Left lung (tissue), 4 donors: ENCODE measurements at regions not wholly inside any gene's neighbourhood (a gene's known extent, or its start where the extent isn't known, plus 50 kb on each side); places are given as distances from the start of the nearest gene placed in this dataset.

Source experiments
- ATAC-seq: fragments of 200-7000 bp; cut with Tn5 transposase; one replicate; pipeline ENCODE4 v1.9.1; 2020; ENCODE audit warnings: moderate library complexity
- DNase-seq, 4 donors: peaks; one replicate each; pipeline ENCODE4 v3.0.0-alpha.2; 2013 to 2020
- H3K27ac ChIP-seq, 2 donors: fragments of 200-600 bp; sonication (generic) in 1 of 2; one replicate each; pipeline versions ENCODE4 v1.5.0 to v1.8.0; 2020 to 2021
- H3K27me3 ChIP-seq, 2 donors: fragments of 200-600 bp; sonication (generic) in 1 of 2; one replicate each; pipeline versions ENCODE4 v1.5.0 to v1.8.0; 2020 to 2021
- H3K36me3 ChIP-seq, 2 donors: fragments of 200-600 bp; sonication (generic) in 1 of 2; one replicate each; pipeline versions ENCODE4 v1.5.0 to v1.8.0; 2020 to 2021
- H3K4me1 ChIP-seq, 2 donors: fragments of 200-600 bp; one replicate each; pipeline ENCODE4 v1.8.0; 2021
- H3K4me3 ChIP-seq, 2 donors: fragments of 200-600 bp; sonication (generic) in 1 of 2; one replicate each; pipeline versions ENCODE4 v1.5.0 to v1.8.0; 2020 to 2021; ENCODE audit warnings: mild to moderate bottlenecking in 1 of 2
- H3K9me3 ChIP-seq, 2 donors: fragments of 200-600 bp; sonication (generic) in 1 of 2; one replicate each; pipeline versions ENCODE4 v1.5.0 to v1.8.0; 2020 to 2021
- intact Hi-C, 2 donors: fragments of 100-400 bp; cut with DNase I; formaldehyde crosslinking; loops; one replicate each; pipeline versions ENCODE4 v1.11.2 to v1.14.2; 2022
- TF ChIP-seq, protein P1 (sequence below), 2 donors: fragments of 200-600 bp; sonication (generic) in 1 of 2; IDR thresholded peaks; one replicate each; pipeline versions ENCODE4 v1.5.0 to v1.8.0; 2021; ENCODE audit warnings: antibody characterized with exemption in 2 of 2
- donor health status: DM: no; HTN: yes; CAD: no.
- donor health status: DM: no; HTN: no; CAD: no.

DNA sequence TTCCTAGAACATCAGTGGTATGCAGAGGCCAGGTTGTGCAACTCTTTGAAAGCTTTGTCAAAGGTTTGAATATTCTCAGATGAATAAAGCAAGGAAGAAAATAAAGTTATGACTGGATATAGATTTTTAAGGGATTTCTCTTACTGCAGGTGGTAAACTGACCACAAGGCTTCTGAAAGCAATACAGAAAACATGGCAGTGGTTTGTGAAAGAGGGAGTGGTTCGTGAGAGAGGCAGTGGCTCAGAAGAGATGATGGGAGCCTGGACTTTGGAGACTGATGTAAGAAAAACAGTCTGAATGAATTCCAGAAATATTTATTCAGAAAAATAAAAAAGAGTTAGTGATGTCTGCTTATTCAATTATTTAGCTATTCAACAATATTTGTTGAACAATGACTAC, 380.4 kb upstream of the CTNND2 start:
- H3K9me3 ChIP-seq: no peaks in the 10 kb centered on the region
- TF ChIP-seq, protein P1, sequence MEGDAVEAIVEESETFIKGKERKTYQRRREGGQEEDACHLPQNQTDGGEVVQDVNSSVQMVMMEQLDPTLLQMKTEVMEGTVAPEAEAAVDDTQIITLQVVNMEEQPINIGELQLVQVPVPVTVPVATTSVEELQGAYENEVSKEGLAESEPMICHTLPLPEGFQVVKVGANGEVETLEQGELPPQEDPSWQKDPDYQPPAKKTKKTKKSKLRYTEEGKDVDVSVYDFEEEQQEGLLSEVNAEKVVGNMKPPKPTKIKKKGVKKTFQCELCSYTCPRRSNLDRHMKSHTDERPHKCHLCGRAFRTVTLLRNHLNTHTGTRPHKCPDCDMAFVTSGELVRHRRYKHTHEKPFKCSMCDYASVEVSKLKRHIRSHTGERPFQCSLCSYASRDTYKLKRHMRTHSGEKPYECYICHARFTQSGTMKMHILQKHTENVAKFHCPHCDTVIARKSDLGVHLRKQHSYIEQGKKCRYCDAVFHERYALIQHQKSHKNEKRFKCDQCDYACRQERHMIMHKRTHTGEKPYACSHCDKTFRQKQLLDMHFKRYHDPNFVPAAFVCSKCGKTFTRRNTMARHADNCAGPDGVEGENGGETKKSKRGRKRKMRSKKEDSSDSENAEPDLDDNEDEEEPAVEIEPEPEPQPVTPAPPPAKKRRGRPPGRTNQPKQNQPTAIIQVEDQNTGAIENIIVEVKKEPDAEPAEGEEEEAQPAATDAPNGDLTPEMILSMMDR (IDR thresholded peaks at IDR 0.05): no peak
- intact Hi-C loops: no loop called here
- no peak overlapping the region for H3K4me3 ChIP-seq
- DNase-seq (no peak), ATAC-seq (no peak)
- no peaks in the 10 kb centered on the region for H3K27me3 ChIP-seq
- no peaks in the 10 kb centered on the region for H3K36me3 ChIP-seq
- H3K4me1 ChIP-seq: no peaks in the 10 kb centered on the region
- no peak overlapping the region for H3K27ac ChIP-seq

DNA sequence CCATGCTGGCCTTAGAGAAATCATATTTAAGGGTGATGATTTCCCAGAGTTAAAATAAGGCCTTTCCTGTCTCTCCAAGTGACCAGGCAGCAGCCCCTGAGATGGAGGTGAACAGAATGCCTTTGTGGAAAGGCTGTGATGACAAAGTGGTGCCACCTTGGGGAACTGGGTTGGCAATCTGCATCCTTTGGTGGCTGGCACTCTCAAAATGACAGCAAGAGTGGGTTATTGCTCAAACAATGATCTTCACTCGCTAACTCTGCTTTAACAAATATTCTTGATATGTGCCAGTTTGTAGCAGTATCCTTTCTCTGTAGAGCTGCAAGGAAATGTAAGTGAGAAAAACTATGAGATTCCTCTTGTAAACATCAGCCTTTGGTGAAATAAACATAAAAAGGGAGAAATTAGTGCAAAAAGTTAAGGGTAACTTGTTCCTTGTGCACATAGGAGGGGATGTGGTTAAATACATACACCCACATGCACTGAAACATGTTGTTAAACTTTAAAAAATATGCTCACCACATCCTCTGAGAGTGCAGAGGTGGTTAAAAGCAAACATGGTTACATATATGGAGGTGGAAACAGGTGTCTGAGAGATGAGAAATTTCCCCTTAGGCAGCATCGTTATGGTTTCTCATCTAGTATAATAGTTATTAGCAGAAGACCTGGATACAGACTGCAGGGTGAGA, 373.4 kb upstream of the CTNND2 start:
- Histone ChIP-seq H3K27ac (no peak overlapping the region), H3K27me3 (no peaks in the 10 kb centered on the region), H3K4me1 (no peaks in the 10 kb centered on the region), H3K9me3 (peaks cover 0 to 5% of the 10 kb centered on the region in 2 donors), H3K36me3 (no peaks in the 10 kb centered on the region), H3K4me3 (no peak overlapping the region)
- no peak for DNase-seq
- intact Hi-C loops: no loop called here
- TF ChIP-seq, protein P1 (IDR thresholded peaks at IDR 0.05): no peak
- no peak for ATAC-seq

DNA sequence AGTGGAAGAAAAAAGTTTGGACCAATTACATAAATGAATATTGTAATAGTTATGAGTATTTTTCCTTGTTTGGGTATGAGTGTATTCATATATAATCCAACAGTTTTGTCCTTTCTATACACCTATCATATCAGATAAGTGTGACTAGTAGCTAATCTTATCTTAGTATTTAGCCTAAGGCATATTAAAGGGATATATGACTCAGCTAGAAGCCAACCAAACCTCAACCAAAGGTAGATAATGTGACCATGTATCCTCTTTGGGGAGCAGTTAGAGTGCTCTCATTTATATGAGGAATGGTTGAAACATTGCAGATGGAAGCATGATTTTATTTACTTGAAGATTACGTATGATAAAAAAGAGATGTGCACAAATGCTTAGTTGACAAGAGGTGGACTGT, 370.0 kb upstream of the CTNND2 start:
- DNase-seq: no peak
- no peak overlapping the region for H3K27ac ChIP-seq
- TF ChIP-seq, protein P1 (IDR thresholded peaks at IDR 0.05): no peak
- no peaks in the 10 kb centered on the region for H3K27me3 ChIP-seq
- intact Hi-C loops: no loop called here
- peaks cover 0 to 5% of the 10 kb centered on the region in 2 donors for H3K9me3 ChIP-seq
- H3K36me3 ChIP-seq: no peaks in the 10 kb centered on the region
- ATAC-seq: no peak
- H3K4me3 ChIP-seq: no peak overlapping the region
- H3K4me1 ChIP-seq: no peaks in the 10 kb centered on the region

DNA sequence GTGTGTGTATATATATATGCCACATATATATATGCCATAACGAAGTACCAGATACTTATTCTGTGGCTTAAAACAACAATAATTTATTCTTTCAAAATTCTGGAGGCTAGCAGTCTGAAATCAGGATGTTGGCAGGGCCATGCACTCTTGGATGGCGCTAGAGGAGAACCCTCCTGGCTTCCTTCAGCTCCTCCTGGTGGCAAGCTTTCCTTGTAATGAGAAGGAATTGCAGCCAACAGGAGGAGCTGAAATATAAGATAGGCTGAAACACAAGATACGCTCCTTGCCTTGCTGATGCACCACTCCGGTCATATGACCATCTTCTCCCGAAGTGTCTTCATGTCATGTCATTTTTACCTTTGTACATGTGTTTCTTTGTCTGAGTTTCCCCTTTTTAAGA, 368.1 kb upstream of the CTNND2 start:
- no peak for ATAC-seq
- Histone ChIP-seq H3K36me3 (no peaks in the 10 kb centered on the region), H3K9me3 (peaks cover 0 to 2% of the 10 kb centered on the region in 2 donors), H3K27me3 (no peaks in the 10 kb centered on the region), H3K4me1 (no peaks in the 10 kb centered on the region), H3K27ac (no peak overlapping the region), H3K4me3 (no peak overlapping the region)
- TF ChIP-seq, protein P1 (IDR thresholded peaks at IDR 0.05): no peak
- no peak for DNase-seq
- intact Hi-C loops: no loop called here

DNA sequence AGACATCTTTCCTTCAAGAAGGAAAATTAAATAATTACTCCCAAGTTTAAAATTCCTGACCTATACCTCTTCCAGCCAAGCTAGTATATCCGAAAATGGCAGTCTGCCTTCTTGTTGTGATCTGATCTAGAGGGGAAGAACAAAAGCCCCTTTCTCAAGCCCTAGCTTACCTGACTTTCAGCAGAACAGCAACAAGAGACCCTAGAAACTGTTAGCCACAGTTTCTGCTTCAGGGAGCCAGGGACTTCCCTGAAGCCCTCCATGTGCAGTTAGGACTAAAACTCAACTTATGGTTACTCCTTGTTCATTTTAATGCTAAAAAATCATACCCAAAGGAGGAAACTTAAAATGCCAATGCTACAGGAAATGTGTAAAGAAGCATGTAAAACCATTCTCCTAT, 366.7 kb upstream of the CTNND2 start:
- intact Hi-C loops: no loop called here
- H3K27ac ChIP-seq: no peak overlapping the region
- H3K9me3 ChIP-seq: peaks cover 0 to 2% of the 10 kb centered on the region in 2 donors
- H3K36me3 ChIP-seq: no peaks in the 10 kb centered on the region
- TF ChIP-seq, protein P1 (IDR thresholded peaks at IDR 0.05): no peak
- no peak for ATAC-seq
- no peaks in the 10 kb centered on the region for H3K27me3 ChIP-seq
- H3K4me3 ChIP-seq: no peak overlapping the region
- DNase-seq: no peak
- no peaks in the 10 kb centered on the region for H3K4me1 ChIP-seq
